ENCODE measurements at regions not wholly inside any gene's neighbourhood (a gene's known extent, or its start where the extent isn't known, plus 50 kb on each side); places are given as distances from the start of the nearest gene placed in this dataset.

- no peak for DNase-seq
Measured at GRCh38 chr6:138610816-138611215, 111.5 kb upstream of the NHSL1 start.

DNA sequence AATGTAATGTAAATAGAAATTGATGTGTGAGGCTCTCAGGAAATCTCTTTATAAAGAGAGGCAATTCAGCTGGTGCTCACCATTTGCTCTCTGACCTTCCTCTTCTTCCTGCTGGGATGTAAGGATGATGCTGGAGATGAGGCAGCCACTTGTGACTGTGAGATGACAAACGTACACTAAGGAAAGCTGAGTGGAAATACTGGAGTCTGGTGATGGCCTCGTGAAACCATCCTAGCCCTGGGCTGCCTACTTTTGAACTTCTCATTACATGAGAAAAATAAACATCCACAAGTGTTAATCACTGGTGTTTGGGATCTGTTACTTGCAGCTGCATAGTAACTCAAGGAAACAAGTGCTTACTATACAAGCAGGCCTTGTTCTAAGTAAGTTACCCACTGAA, 114.9 kb upstream of the NHSL1 start:
- no peak for DNase-seq

DNA sequence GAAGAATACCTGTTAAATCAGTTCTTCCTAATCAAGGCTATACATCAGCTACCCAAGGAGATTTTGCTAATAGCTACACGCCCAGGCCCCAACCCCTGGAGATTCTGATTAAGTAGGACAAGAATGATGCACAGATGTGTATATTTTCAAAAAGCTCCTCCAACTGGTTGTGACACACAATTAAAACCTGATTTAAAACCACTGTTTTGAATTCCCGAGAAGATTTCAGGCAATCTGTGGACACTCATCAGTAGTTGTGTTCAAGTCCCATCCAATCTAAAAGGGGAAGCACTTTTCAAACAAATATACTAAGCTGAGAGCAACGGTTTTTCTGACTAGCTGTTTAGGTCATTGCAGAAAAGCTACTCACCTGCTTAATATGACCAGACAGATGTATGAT, 118.9 kb upstream of the NHSL1 start:
- DNase-seq: no peak

- no peak for DNase-seq
Measured at GRCh38 chr6:138620630-138621029, 121.3 kb upstream of the NHSL1 start.

- no peak for DNase-seq
Measured at GRCh38 chr6:138622967-138623366, 123.7 kb upstream of the NHSL1 start.

- DNase-seq: no peak
Measured at GRCh38 chr6:138631566-138631965, 132.3 kb upstream of the NHSL1 start.

DNA sequence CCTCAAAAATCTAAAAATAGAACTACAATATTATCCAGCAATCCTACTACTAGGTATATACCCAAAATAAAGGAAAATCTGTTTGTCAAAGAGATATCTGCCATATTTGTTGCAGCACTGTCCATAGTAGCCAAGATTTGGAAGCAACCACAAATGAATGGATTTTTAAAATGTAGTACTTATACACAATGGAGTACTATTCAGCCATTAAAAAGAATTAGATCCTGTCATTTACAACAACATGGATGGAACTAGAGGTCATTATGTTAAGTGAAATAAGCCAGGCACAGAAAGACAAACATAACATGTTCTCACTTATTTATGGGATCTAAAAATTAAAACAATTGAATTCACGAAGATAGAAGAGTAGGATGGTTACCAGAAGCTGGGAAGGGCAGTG, 135.7 kb upstream of the CCDC28A start:
- no peak for DNase-seq

- no peak for DNase-seq
Measured at GRCh38 chr6:138638604-138639003, 135.0 kb upstream of the CCDC28A start.

DNA sequence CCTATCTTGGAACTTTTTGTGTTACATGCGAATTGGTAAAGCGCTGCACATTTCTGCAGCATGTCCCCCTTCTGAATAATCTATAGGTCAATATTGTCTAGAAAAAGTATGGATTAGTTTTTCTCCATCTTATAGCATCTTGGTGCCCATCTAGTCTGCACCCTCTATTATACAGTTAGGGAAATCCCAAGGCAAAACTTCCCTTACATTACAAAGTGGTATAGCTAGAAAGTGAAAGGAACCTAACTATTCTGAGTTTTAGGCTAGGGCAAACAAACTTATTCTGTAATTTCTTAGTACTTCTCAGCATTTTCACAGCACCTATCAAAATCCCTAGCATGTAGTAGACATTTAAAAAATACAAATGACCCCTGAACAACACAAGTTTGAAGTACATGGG, 133.5 kb upstream of the CCDC28A start:
- DNase-seq: no peak

DNA sequence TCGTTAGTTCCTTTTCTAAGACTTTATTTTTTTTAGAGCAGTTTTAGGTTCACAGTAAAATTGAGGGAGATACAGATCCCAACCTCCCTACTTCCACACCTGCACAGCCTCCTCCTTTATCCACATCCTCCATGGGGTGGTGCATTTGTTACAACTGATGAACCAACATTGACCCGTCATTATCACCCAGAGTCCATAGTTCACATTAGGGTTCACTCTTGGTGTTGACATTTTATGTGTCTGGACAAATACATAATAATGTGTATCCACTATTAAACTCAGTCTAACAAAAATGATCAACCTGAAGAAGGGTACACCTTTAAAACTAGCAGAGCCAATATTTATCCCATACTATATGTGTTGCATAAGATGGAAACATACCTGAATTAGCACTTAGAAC, 130.4 kb upstream of the CCDC28A start:
- DNase-seq: no peak

DNA sequence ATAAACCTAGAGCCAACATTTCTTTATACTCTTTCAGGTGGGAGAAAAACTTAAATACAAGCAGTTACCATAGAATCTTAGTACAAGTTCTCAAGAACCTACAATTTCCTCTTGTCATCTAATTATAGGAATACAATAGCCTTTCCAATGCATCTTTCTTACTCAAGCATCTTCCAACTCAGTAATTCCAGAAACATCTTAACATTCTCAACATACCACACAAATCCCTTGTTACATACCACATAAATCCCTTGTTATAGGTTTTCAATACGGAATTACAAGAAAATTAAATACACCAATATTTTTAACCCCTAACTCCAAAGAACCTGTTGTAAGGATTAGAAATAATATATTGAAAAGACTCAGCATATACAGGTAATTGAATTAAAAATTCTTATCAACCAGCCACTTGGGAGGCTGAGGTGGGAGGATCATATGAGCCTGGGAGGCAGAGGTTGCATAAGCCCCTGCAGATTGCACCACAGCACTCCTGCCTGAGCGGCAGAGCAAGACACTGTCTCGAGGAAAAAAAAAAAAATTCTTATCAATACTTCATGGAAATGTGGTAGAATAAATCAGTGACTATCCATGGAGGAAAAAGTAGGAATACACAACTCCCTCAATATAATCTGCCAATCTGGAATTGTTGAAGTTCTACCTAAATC, 127.5 kb upstream of the CCDC28A start:
- no peak for DNase-seq

- no peak for DNase-seq
Measured at GRCh38 chr6:138647006-138647405, 126.6 kb upstream of the CCDC28A start.

GRCh38 chr6:138648127-138648526, 125.4 kb upstream of the CCDC28A start:
- no peak for DNase-seq

DNA sequence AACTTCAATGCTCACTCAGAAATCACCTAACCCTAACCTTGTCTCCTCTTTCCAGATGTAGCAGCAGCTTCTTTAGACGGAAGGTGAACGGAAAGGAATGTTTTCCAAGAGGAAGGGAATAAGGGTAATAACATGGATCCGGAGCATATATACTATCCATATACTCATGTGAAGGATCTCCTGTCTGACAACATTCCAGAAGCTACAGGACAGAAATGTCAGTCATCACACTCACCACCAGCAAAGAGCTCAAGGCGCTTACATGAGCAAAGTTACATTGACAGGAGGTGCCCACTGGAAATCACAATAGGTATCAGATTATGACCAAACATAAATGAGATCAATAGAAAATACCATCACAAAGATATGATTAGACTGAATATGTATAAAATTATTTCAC, 122.1 kb upstream of the CCDC28A start:
- no peak for DNase-seq

DNA sequence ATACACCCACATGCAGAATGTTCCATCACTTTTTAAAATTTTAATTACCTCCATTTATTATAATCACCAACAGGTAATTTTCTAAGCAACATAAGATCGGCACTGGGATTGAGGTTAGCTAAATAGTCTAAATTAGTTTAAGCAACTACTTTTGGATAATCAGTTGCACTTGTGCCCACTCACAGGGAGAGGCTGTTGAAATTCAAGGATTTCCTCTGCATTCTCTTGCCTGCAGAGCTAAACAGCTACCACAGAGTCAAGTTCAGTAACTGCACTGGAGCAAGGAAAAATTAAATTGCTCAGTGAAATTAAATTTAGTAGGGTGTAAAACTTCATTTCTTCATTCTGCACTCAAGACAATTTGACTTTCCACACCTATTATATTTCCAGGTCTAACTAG, 120.7 kb upstream of the CCDC28A start:
- DNase-seq: no peak

GRCh38 chr6:138653435-138653834, 120.1 kb upstream of the CCDC28A start:
- DNase-seq: no peak

DNA sequence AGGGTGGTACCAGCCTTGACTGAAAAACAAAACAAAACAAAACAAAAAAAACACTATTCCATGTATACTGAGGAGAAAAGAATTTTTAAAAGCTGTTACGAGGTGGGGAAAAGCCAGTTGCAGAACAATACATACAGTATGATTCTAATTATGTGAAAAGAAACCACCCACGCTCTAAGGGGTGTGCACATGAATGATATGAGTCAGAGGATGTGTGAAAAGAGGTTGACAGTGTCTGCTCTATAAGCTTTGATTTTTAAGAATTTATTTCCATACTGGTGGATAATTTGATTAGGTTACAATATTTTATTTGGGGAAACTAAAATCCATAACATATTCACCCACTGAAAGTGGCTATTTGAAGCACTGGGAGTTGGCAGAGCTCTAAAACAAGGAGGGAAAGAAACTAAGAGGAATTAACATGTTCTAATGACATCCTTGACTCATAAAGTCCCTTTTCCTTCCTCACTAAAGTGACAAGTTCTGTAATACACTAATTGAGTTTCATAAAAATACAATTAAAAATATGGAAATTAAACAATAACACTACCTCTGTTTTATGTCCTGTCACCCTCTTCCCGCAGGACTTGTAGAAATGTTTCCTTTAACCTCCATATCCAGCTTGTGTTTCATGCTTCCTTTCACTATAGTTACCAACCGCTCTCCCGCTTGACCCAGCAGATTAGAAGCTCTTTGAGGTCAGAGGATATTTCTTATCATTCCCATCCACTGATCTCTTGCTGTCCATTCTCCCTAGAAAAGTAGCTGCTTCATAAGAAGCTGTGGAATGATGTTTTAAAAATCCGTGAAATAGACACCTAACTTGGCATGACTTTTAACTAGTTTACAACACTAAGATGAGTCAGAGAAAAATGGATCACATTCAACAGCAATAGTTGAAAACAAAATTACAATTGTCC, 118.6 kb upstream of the CCDC28A start:
- DNase-seq: no peak

GRCh38 chr6:138655828-138656227, 117.7 kb upstream of the CCDC28A start:
- DNase-seq: no peak

DNA sequence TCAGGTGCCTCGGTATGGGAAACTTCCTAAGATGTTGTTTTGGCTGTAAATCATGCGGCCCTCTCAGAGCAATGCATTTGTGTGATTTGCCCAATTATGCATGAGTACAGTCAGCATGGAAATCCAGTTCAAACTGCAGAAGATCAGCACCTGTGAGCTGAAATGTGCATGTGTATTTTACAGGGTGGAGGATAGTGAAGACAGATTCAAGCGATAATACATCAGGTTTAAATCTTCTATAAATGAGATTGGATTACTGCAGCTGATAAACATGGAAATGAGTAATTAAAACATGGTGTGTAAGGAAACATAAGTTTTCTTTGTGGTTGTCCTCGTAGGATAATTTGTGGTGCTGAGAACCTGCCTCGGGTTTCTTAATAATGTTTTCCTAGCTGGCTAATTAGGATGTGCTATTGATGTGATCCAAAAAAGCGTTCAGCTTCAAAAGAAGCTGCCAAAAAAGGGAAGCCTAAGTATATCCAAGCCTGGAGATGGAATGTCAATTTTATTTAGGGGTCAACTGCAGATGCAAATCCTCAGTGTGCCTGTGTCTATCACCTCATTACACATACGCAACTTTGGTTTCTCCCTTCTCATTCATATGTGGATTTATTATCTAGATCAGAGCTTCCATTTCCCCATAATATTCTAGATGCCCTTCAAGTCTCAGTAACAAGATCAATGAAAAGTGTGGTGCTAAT, 117.1 kb upstream of the CCDC28A start:
- peak; percentile 22 for DNase-seq

DNA sequence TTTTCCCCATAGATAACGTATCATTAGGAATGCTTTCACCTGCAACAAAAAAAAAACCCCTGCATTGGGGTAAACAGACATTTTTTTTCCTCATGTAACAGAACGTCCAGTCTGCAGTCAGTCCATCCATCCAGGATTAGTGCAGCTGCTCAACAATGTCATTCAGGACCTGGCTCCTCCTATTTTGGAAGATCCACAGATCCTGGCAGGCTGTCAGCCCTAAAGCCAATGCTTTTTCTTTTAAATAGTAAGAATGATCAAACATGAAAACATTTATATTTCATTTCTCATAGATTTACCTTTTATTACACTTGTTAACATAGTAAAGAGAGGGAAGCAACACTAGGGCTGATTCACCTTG, 116.5 kb upstream of the CCDC28A start:
- DNase-seq: no peak

DNA sequence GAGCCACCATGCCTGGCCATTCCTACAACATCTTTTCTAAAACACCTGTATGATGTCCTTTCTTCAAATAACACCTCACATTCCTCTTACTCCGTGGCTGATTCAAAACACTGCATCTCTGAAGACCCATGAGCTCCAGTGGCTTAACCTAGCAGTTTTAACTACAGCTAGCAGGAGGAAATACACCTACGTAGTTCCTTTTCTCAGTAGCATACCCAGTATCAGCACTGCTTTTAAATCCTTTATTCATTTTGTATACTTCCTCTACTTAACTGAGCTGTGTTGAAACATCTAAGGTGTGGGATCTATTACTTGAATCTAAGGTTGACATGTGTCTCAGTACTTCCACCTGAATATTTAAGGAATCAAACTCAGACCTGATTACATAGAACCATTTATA, 113.6 kb upstream of the CCDC28A start:
- no peak for DNase-seq

- DNase-seq: no peak
Measured at GRCh38 chr6:138662471-138662870, 111.1 kb upstream of the CCDC28A start.

DNA sequence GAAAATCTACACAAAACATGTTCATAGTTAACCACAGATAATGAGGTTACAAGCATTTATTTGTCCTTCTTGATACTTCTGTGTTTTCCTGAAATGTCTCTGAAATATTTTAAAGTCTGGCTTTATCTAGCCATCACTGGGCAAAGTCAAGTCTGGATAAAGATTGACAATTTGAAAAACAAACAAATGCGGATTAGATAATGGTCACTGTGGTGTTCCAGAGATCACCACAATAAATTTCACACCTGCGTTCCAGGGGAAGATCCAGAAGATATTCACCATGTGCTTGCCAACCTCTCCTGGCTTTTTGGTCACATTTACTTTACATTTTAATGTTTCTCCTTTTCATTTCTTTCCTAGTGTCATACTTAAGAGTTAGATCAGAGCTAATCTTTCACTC, 109.7 kb upstream of the CCDC28A start:
- DNase-seq: no peak

DNA sequence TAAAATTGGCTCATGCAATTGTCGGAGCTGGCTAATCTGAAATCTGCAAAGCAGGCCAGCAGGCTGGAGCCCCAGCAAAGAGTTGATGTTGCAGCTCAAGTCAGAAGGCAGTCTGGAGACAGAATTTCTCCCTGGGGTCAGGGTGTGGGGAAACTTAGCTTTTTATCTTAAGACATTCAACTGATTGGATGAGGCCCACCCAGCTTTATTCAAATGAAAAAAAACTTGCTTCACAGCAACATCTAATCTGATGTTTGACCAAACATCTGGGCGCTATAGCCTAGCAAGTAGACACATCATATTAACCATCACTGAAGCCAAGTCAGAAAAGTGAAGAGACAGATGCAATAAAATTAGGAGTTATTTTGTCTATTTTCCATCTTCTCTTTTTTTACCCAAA, 108.8 kb upstream of the CCDC28A start:
- no peak for DNase-seq

Measured in NCI-H526 treated with DMSO at 0.1 percent for 48 hours (cell line).